WTC11 (cell line): ENCODE measurements at regions not wholly inside any gene's neighbourhood (a gene's known extent, or its start where the extent isn't known, plus 50 kb on each side); places are given as distances from the start of the nearest gene placed in this dataset.

Experiments used
- ATAC-seq: fragments of 200-7000 bp; cut with Tn5 transposase; 2 replicates; pipeline ENCODE4 v1.10.0; 2021; ENCODE audit warnings: mild to moderate bottlenecking, moderate library complexity
- CTCF ChIA-PET: fragments of 300-600 bp; sonication (Branson Sonifier 250); formaldehyde crosslinking; loops from one replicate; lab custom pipeline; 2021; ENCODE audit warnings: antibody characterized with exemption; lab: Charles Lee
- POLR2A ChIA-PET: fragments of 350-600 bp; sonication (Branson Sonifier 250); formaldehyde crosslinking; loops from one replicate; lab custom pipeline; 2021; ENCODE audit warnings: antibody characterized with exemption; lab: Charles Lee
- DNase-seq: peaks from one replicate; pipeline ENCODE4 v3.0.0; 2021; ENCODE audit warnings: low spot score
- H3K27ac Mint-ChIP-seq: 2 replicates; pipeline ENCODE4 v1.8.0; 2021; ENCODE audit warnings: mixed read lengths
- H3K27me3 Mint-ChIP-seq: 2 replicates; pipeline ENCODE4 v1.8.0; 2021; ENCODE audit warnings: low read depth, mild to moderate bottlenecking, moderate library complexity, mixed read lengths
- H3K36me3 Mint-ChIP-seq: 2 replicates; pipeline ENCODE4 v1.8.0; 2021; ENCODE audit warnings: mixed read lengths
- H3K4me1 Mint-ChIP-seq: 2 replicates; pipeline ENCODE4 v1.8.0; 2022; ENCODE audit warnings: mixed read lengths
- H3K4me3 Mint-ChIP-seq: 2 replicates; pipeline ENCODE4 v1.8.0; 2021; ENCODE audit warnings: mild to moderate bottlenecking, moderate library complexity, mixed read lengths
- H3K9me3 Mint-ChIP-seq: 2 replicates; pipeline ENCODE4 v1.8.0; 2021; ENCODE audit warnings: mixed read lengths
- ATF1 ChIP-seq: sonication (generic); formaldehyde crosslinking; IDR thresholded peaks from 2 replicates; pipeline ENCODE4 v1.8.1; 2023; ENCODE audit warnings: mild to moderate bottlenecking, moderate library complexity, missing genetic modification reagents
- CBFB ChIP-seq: sonication (generic); formaldehyde crosslinking; IDR thresholded peaks from 2 replicates; pipeline ENCODE4 v1.8.1; 2022; ENCODE audit warnings: mild to moderate bottlenecking, low read depth, missing genetic modification reagents
- CREB1 ChIP-seq: sonication (generic); formaldehyde crosslinking; IDR thresholded peaks from 2 replicates; pipeline ENCODE4 v1.8.0; 2023; ENCODE audit warnings: mild to moderate bottlenecking, missing genetic modification reagents
- E2F4 ChIP-seq: sonication (generic); formaldehyde crosslinking; IDR thresholded peaks from 2 replicates; pipeline ENCODE4 v1.8.1; 2022; ENCODE audit warnings: low read depth, mild to moderate bottlenecking, moderate library complexity, missing genetic modification reagents, borderline replicate concordance
- ESRRA ChIP-seq: sonication (generic); formaldehyde crosslinking; IDR thresholded peaks from 2 replicates; pipeline ENCODE4 v1.8.1; 2022; ENCODE audit warnings: mild to moderate bottlenecking, missing genetic modification reagents, borderline replicate concordance
- ETV6 ChIP-seq: sonication (generic); formaldehyde crosslinking; IDR thresholded peaks from 2 replicates; pipeline ENCODE4 v1.8.1; 2022; ENCODE audit warnings: mild to moderate bottlenecking, missing genetic modification reagents
- FOXJ3 ChIP-seq: sonication (generic); formaldehyde crosslinking; IDR thresholded peaks from 2 replicates; pipeline ENCODE4 v1.9.0; 2021; ENCODE audit warnings: missing genetic modification reagents, mild to moderate bottlenecking, borderline replicate concordance
- GTF2I ChIP-seq: fragments of 250-450 bp; sonication (Bioruptor Pico); conservative IDR thresholded peaks from 2 replicates; pipeline ENCODE4 v1.4.0; 2021; ENCODE audit warnings: mild to moderate bottlenecking
- HMGA2 ChIP-seq: fragments of 250-450 bp; sonication (Bioruptor Pico); IDR thresholded peaks from 2 replicates; pipeline ENCODE4 v1.4.0; 2021; ENCODE audit warnings: mild to moderate bottlenecking, moderate library complexity
- JAZF1 ChIP-seq: fragments of 250-450 bp; sonication (Bioruptor Pico); IDR thresholded peaks from 2 replicates; pipeline ENCODE4 v1.9.0; 2021; ENCODE audit warnings: moderate library complexity, mild to moderate bottlenecking, inconsistent platforms
- MLX ChIP-seq: sonication (generic); formaldehyde crosslinking; IDR thresholded peaks from 2 replicates; pipeline ENCODE4 v1.8.1; 2023; ENCODE audit warnings: mild to moderate bottlenecking, missing genetic modification reagents, moderate library complexity
- OVOL2 ChIP-seq: fragments of 250-450 bp; sonication (Bioruptor Pico); IDR thresholded peaks from 2 replicates; pipeline ENCODE4 v1.9.0; 2021; ENCODE audit warnings: mild to moderate bottlenecking, borderline replicate concordance
- SMAD4 ChIP-seq: sonication (generic); formaldehyde crosslinking; IDR thresholded peaks from 2 replicates; pipeline ENCODE4 v1.8.0; 2022; ENCODE audit warnings: mild to moderate bottlenecking, missing genetic modification reagents
- STAT6 ChIP-seq: sonication (generic); formaldehyde crosslinking; conservative IDR thresholded peaks from 2 replicates; pipeline ENCODE4 v1.8.1; 2023; ENCODE audit warnings: mild to moderate bottlenecking, low read depth, missing genetic modification reagents, moderate library complexity
- TEAD1 ChIP-seq: sonication (generic); formaldehyde crosslinking; IDR thresholded peaks from 2 replicates; pipeline ENCODE4 v1.8.0; 2022; ENCODE audit warnings: mild to moderate bottlenecking, missing genetic modification reagents
- TP53 ChIP-seq: sonication (generic); formaldehyde crosslinking; IDR thresholded peaks from 2 replicates; pipeline ENCODE4 v1.8.1; 2023; ENCODE audit warnings: mild to moderate bottlenecking, missing genetic modification reagents
- ZNF121 ChIP-seq: sonication (generic); formaldehyde crosslinking; IDR thresholded peaks from 2 replicates; pipeline ENCODE4 v1.8.0; 2023; ENCODE audit warnings: missing genetic modification reagents
- ZNF219 ChIP-seq: sonication (generic); formaldehyde crosslinking; IDR thresholded peaks from 2 replicates; pipeline ENCODE4 v1.8.0; 2023; ENCODE audit warnings: missing genetic modification reagents, mild to moderate bottlenecking, borderline replicate concordance
- ZNF317 ChIP-seq: sonication (generic); formaldehyde crosslinking; IDR thresholded peaks from 2 replicates; pipeline ENCODE4 v1.8.1; 2023; ENCODE audit warnings: low read depth, mild to moderate bottlenecking, moderate library complexity, missing genetic modification reagents, borderline replicate concordance
- ZNF396 ChIP-seq: fragments of 250-450 bp; sonication (Bioruptor Pico); IDR thresholded peaks from 2 replicates; pipeline ENCODE4 v1.8.0; 2021; ENCODE audit warnings: mild to moderate bottlenecking, moderate library complexity, borderline replicate concordance
- ZNF425 ChIP-seq: fragments of 250-450 bp; sonication (Bioruptor Pico); conservative IDR thresholded peaks from 2 replicates; pipeline ENCODE4 v1.9.0; 2021; ENCODE audit warnings: mild to moderate bottlenecking
- ZNF512 ChIP-seq: sonication (generic); formaldehyde crosslinking; IDR thresholded peaks from 2 replicates; pipeline ENCODE4 v1.8.1; 2022; ENCODE audit warnings: missing genetic modification reagents, borderline replicate concordance

- TF ChIP-seq TP53 (CRISPR knock-in tag) (no peak), JAZF1 (no peak), FOXJ3 (CRISPR knock-in tag) (no peak), ATF1 (CRISPR knock-in tag) (no peak), OVOL2 (CRISPR knock-in tag) (no peak), ETV6 (CRISPR knock-in tag) (no peak), HMGA2 (CRISPR knock-in tag) (no peak)
These were observed 207.9 kb downstream of the NFATC2 start (continued) for GRCh38 chr20:51334609-51335008.

- TF ChIP-seq JAZF1 (no peak), ATF1 (CRISPR knock-in tag) (no peak), ZNF512 (CRISPR knock-in tag) (no peak), TEAD1 (CRISPR knock-in tag) (no peak), ESRRA (no peak), CBFB (CRISPR knock-in tag) (no peak), ZNF396 (no peak), MLX (CRISPR knock-in tag) (no peak), ZNF121 (CRISPR knock-in tag) (no peak), SMAD4 (CRISPR knock-in tag) (no peak)
- Mint-ChIP-seq H3K27ac (no peak overlapping the region), H3K4me3 (no peak overlapping the region), H3K27me3 (no peaks in the 10 kb centered on the region; the same call in 1 of the 2 replicates), H3K36me3 (no peaks in the 10 kb centered on the region), H3K4me1 (no peaks in the 10 kb centered on the region), H3K9me3 (peaks cover 16% of the 10 kb centered on the region)
- POLR2A ChIA-PET = no interaction called here
- no peak for DNase-seq
- CTCF ChIA-PET = interaction anchor here (1.5 to 2.3 kb wide), 2 partner anchors 16 to 346 kb away, joined by 4 to 11 read pairs; no protein-coding TSS in a partner anchor
- no peak for ATAC-seq
These were observed 208.5 kb downstream of the NFATC2 start for GRCh38 chr20:51333971-51334370.

GRCh38 chr20:51333446-51333845 is 209.1 kb downstream of the NFATC2 start:
- H3K4me1 Mint-ChIP-seq = no peaks in the 10 kb centered on the region
- H3K27me3 Mint-ChIP-seq = no peaks in the 10 kb centered on the region; the same call in 1 of the 2 replicates
- no peak overlapping the region for H3K4me3 Mint-ChIP-seq
- TF ChIP-seq ZNF219 (CRISPR knock-in tag) (no peak), FOXJ3 (CRISPR knock-in tag) (no peak), CREB1 (CRISPR knock-in tag) (no peak), STAT6 (CRISPR knock-in tag) (no peak), E2F4 (CRISPR knock-in tag) (no peak), ZNF317 (CRISPR knock-in tag) (no peak), GTF2I (no peak), CBFB (CRISPR knock-in tag) (no peak), ZNF425 (CRISPR knock-in tag) (no peak)
- TF ChIP-seq, all 79 proteins: peak for 0
- POLR2A ChIA-PET = no interaction called here
- CTCF ChIA-PET = interaction anchor here (1.5 to 2.3 kb wide), 2 partner anchors 15 to 346 kb away, joined by 4 to 11 read pairs; no protein-coding TSS in a partner anchor
- DNase-seq (no peak), ATAC-seq (no peak)
- Mint-ChIP-seq H3K36me3 (no peaks in the 10 kb centered on the region), H3K27ac (no peak overlapping the region), H3K9me3 (peaks cover 10% of the 10 kb centered on the region)
